ENCODE measurements at regions not wholly inside any gene's neighbourhood (a gene's known extent, or its start where the extent isn't known, plus 50 kb on each side); places are given as distances from the start of the nearest gene placed in this dataset.

GRCh38 chr5:74510476-74511075 is 130.0 kb downstream of the ENC1 start:
- TF ChIP-seq CTCF (IDR thresholded peaks at IDR 0.05) (no peak), POLR2A (IDR thresholded peaks at IDR 0.05) (no peak)
